GM18505 (cell line): ENCODE measurements at regions not wholly inside any gene's neighbourhood (a gene's known extent, or its start where the extent isn't known, plus 50 kb on each side); places are given as distances from the start of the nearest gene placed in this dataset.
"Not testable (repeated sequence)": the region's sequence is repeated elsewhere in the genome, so short reads cannot be mapped to it uniquely, and the experiment has no call there.

Experiments
- ATAC-seq: cut with Tn5 transposase; IDR thresholded peaks from one replicate; pipeline ENCODE4 v1.9.1; 2021; ENCODE audit not compliant: unreplicated experiment
- POLR2A ChIP-seq: IDR thresholded peaks from 4 replicates; pipeline ENCODE4 v1.6.1; 2011; ENCODE audit warnings: borderline replicate concordance; ENCODE audit not compliant: insufficient read depth, insufficient read length; ENCODE audit errors: extremely low read depth

GRCh38 chr6:44022671-44023352 lies 104.4 kb downstream of the MRPL14 start:
- no peak for TF ChIP-seq POLR2A
- ATAC-seq: no peak

GRCh38 chr6:44022296-44022661 lies 105.0 kb downstream of the MRPL14 start:
- TF ChIP-seq POLR2A: no peak
- no peak for ATAC-seq

- TF ChIP-seq POLR2A: no peak
- ATAC-seq: no peak
These were observed 105.5 kb downstream of the MRPL14 start for GRCh38 chr6:44021589-44022295.

GRCh38 chr6:44020664-44021425 lies 106.4 kb downstream of the MRPL14 start:
- no peak for TF ChIP-seq POLR2A
- no peak for ATAC-seq

GRCh38 chr6:44020148-44020547 lies 107.1 kb downstream of the MRPL14 start:
- no peak for ATAC-seq
- no peak for TF ChIP-seq POLR2A

GRCh38 chr6:44017307-44017706 lies 109.9 kb downstream of the MRPL14 start:
- ATAC-seq: not testable (repeated sequence)

- TF ChIP-seq POLR2A: no peak
- no peak for ATAC-seq
These were observed 111.0 kb downstream of the MRPL14 start for GRCh38 chr6:44016131-44016870.

- ATAC-seq: no peak
- TF ChIP-seq POLR2A: no peak
These were observed 115.2 kb downstream of the MRPL14 start for GRCh38 chr6:44012078-44012493.

GRCh38 chr6:44011350-44011920 lies 115.8 kb downstream of the MRPL14 start:
- ATAC-seq: no peak
- TF ChIP-seq POLR2A: no peak

- ATAC-seq: no peak
- no peak for TF ChIP-seq POLR2A
These were observed 116.6 kb downstream of the MRPL14 start for GRCh38 chr6:44010411-44011349.

GRCh38 chr6:44009425-44010321 lies 117.6 kb downstream of the MRPL14 start:
- ATAC-seq: no peak
- TF ChIP-seq POLR2A: no peak

GRCh38 chr6:44008821-44009370 lies 118.4 kb downstream of the MRPL14 start:
- no peak for ATAC-seq

More at GRCh38 chr6:44008821-44009370, 118.4 kb downstream of the MRPL14 start:
- TF ChIP-seq POLR2A: no peak
